KBM-7 (cell line): ENCODE measurements at regions not wholly inside any gene's neighbourhood (a gene's known extent, or its start where the extent isn't known, plus 50 kb on each side); places are given as distances from the start of the nearest gene placed in this dataset.

Experiments
- DNase-seq: peaks from one replicate; pipeline ENCODE4 v3.0.0-alpha.2; 2015
- in situ Hi-C: fragments of 300-500 bp; cut with MboI; formaldehyde crosslinking; loops from 2 replicates; pipeline ENCODE4 v1.14.3; 2020; ENCODE audit warnings: low sequenced_read_pairs, low pct_unique_long_range_greater_than_20kb, mixed read lengths

DNA sequence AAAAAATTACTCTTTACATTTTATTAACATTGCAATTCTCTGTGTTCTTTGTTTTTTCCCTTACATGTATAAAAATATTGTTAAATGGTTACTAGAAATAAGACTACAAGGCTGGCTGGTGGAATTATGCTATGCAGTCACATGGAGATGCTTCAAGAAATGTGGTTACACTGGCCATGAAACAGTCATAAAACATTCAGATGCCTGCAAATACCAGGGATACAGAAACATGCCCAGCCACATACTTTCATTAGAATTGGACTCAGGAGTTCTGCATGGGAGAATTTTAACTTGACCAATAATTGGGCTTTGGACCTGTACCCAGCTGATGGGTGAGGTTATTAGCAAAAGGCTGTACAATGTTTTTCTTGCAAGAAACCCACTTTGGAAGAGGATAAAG, 1407.7 kb upstream of the SLC10A2 start:
- DNase-seq, result no peak
- in situ Hi-C loops, result no loop called here

DNA sequence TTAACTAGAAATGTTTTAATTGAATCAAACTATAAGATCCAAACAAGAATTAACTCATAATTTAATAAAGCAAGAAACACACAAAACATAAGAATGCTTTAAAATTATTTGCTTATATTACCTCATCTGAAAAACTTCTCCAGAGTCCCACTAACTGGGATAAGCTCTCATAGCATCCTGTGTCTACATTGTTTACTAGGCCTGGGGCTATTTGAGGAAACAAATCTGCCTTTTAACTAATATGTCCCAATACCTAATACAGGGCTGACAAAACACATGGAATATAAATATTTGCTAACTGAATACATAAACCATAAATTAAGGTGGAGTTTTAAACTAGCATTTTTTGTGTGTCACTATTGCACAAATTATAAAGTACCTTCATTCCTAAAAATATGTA, 1399.8 kb upstream of the SLC10A2 start:
- DNase-seq, result no peak
- in situ Hi-C loops, result no loop called here

DNA sequence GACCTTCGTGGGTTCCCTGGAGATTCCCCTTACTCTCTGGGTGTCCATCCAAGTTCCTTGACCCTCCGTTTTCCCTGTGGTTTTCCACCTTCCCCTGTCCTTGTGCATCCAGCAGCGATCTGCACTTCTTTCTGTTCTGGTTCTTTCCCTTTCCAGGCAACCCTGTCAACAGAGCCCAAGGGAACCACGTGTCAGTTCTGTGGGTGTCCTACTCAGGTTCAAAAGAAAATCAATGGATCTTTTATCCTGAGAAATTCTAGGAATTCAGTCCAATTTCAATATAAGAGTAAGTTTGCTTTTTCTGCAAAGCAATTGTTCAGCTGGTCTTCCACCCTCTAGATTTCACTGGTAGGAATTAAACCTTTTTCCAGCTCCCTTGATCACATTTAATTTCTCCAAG, 1394.8 kb upstream of the SLC10A2 start:
- no peak for DNase-seq
- in situ Hi-C loops, result no loop called here

DNA sequence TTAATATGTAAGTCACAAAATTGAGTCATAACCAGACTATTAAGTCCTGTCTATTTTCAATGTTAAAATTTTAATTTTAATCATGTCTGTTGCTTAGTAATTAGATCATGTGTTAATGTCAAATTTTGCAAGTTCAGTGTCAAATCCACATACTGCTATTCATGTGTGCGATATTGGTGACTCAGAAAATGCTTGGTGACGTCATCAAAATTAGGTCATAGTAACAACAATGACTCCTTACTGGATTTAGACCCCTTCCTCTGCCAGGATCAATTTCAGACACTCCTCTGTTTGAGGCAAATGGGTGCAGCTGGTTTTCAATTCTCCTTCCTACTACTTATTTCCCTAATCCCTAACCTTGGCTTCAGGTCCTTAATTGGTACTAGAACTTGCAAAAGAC, 1394.3 kb upstream of the SLC10A2 start:
- no peak for DNase-seq
- in situ Hi-C loops, result no loop called here

DNA sequence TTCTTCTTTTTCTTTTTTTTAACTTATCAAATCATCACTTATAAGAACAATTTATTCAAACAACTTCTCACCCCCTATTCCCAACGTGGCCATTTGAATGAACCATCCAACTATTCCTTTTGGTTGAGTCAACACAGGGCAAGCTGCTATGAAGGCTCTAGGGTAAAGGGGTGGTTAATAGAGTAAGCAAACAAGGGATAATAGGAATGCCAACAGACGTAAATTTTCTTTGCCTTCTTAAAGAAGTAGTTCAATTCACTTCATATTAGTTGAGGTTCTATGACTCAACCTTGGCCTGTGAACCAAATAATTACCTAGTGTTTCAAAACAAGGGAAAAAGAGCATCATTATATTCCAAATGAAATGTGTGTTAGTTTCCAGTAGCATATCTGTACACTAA, 1383.8 kb upstream of the SLC10A2 start:
- DNase-seq, result no peak

DNA sequence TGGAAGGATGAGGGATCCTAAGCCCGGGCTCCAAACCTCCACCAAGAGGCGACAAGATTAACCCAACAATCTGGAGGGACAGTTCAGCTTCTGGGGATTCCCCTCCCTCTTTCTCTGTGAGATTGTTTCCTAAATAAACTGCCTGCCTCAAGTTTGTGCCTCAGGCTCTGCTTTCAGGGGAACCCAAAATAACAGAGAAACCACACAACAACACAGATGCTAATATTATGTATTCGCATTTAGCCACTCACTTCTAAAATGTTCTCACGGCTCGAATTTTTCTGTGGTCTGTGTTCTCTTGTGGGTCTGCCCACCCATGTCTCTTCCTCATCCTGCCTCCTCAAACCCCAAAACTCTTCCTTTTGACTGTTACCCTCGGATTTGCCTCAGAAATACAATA, 1381.1 kb upstream of the SLC10A2 start:
- no peak for DNase-seq
- in situ Hi-C loops, result no loop called here

More for the DNA sequence above, 1383.8 kb upstream of the SLC10A2 start:
- in situ Hi-C loops, result no loop called here

DNA sequence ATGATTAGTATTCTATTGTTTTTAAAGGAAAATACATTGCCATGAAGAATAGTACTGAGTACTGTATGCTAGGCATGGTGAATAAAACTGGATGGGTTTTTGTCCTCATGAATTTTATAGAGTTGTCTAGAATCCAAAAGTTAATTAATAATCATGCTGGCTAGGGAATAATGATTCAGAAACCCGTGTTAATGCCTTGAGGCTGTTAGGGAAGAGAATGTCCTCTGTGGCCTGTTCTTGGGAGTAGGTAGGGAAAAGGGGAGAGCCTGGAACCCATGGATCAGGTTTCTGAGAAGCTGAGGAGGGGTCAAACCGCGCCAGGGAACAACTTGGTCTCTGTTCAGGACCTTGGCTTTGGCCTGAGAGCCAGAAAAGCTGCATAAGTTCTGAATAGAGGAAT, 1376.3 kb upstream of the SLC10A2 start:
- no peak for DNase-seq
- in situ Hi-C loops, result no loop called here

DNA sequence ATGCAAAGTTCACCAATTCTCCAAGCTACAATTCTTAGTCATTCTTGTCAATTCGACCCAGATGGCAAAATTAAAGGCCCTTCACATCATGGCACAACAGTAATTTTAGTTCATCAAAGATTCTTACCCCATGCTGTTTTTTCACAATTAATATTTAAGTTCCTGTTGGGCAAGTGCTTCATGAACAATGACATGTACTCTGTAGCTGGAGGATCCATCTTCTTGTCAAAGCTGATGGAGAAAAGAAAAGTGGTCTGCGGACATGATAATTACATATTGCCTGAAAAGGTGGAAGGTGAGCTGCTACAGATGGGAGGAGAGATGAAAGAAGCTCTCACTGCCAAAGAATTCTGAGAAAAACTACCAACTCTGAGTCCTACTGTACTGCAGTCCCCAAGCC, 1370.3 kb upstream of the SLC10A2 start:
- in situ Hi-C loops, result no loop called here
- no peak for DNase-seq

DNA sequence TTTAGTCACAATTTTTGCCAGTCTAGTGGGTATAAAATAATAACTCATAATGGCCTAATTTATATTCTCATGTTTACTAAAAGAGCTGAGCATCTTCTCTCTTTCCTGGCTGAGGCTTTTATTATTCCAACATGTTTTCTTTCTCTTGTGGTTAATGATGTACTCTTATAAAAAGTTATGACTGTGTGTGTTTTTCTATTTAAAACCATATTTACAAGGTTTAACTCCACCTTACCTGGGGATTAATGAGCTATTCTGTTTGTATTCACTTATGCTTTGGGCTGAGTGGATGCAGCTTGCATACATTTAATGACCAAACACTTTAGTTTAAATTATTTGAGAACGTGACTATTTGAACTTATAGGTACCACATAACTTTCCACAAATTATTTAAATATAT, 1365.7 kb upstream of the SLC10A2 start:
- in situ Hi-C loops, result no loop called here
- DNase-seq, result no peak

DNA sequence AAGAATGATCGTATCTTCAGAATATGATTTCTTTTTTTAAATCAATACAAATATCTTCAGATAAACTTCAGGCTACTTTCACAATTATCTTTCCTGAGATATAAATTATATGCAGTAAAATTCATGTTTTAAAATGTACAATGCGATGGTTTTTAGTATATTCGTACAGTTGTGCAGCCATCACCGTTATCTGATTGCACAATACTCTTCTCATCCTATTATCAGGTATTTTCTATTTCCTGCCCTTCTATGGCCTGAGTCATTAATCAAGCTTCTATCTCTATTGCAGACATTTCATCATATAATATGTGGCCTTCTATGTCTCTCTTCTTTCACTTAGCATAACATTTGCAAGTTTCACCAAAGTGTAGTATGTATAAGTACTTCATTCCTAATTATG, 1360.2 kb upstream of the SLC10A2 start:
- in situ Hi-C loops, result no loop called here
- no peak for DNase-seq

DNA sequence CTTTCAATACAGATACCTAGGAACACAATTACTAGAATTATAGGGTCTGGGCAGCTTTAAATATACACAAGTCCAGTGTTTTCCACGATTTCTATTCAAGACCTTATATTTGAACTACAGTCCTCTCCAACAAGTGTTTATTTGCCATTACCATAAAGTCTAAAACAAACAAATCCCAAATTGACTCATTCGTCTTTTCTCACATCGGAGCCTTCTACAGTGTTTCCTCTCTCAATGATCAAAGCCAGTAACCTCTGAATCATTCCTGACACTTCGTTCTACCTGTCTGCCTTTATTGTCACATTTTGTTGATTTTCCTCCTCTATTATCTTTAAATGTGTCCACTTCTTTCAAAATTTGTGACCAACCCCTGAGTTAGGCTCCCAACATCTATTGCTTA, 1356.5 kb upstream of the SLC10A2 start:
- in situ Hi-C loops, result no loop called here

DNA sequence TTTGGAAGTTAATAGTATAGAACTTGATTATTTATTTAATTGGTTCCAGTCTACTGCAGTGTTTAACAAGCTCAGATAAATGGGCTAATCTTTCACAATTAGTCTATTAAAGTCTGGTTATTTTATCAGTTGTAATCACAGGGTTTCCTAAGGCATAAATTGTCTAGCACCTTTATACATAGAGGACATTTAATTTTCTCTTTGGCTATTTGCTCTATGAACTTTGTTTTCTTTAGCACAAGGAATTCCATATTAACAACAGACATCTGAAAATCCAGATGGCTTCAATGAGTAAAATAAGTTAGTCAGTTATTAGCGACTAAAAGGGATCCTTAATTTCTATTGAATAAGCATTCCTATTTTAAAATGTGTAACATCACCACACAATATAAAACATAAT, 1350.8 kb upstream of the SLC10A2 start:
- DNase-seq, result no peak
- in situ Hi-C loops, result no loop called here

More for the DNA sequence above, 1356.5 kb upstream of the SLC10A2 start:
- DNase-seq, result no peak

DNA sequence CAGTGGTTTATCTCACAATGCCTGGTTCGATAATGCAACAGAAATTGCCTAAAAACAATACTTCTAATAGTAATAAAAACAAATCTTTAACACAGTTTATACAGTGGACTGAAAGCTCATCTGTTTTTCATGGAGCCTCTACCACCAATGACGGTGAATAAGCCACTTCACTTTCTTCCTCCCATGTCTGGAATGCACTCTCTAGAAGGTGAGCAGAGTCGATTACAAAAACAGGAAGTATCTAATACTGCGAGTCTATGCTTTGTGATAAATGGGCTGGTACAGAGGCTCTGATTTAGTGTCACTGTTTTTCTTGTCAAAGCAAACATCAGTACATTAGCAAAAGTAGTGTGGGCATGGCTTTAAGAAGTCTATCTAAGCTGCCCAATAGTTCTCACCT, 1348.6 kb upstream of the SLC10A2 start:
- in situ Hi-C loops, result no loop called here
- DNase-seq, result peak; percentile 1

DNA sequence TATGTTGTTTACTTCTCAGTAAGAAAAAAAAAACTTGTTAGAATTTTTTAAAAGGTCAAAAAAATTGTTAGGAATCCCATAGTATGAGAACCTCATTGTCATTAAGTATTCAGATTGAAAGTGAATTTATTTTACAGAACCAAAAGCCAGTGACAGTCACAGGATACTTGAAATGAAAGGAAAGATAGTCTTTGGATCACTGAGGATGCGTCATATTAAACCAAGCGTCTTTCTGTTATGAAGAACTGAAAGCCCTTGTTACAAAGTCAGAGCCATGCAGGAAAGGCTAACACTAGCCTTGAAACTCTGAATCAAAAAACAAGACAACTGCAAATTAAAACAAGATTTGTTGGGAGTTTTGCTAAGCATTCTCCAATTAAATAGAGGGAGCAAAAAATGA, 1348.0 kb upstream of the SLC10A2 start:
- in situ Hi-C loops, result no loop called here
- no peak for DNase-seq

DNA sequence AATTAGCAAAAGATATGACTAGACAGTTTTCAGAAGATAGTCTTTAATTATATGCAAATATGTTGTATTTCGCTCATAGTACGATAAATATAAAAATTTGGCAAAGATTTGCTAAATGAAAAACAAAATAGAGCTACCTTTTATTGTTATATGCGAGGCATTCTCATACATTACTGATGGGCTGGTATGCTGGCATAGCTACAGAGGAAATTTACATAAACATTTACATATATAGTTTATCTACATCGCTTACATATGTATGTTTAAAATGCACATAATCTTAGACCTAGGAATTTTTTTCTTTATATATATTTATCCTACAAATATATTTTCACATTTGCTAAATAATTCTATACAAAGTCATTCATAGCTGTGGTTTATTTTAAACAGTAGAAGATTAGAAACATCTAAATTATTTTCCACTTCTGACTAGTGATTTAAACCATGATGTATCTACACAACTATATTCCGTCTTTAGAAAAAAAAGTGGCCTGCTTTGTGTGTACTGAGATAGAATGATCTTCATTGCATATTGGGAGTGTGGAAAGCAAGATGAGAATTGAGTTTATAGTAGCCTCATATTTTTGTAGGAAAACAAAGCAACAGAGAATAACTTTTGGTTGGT, 1345.0 kb upstream of the SLC10A2 start:
- no peak for DNase-seq
- in situ Hi-C loops, result no loop called here

DNA sequence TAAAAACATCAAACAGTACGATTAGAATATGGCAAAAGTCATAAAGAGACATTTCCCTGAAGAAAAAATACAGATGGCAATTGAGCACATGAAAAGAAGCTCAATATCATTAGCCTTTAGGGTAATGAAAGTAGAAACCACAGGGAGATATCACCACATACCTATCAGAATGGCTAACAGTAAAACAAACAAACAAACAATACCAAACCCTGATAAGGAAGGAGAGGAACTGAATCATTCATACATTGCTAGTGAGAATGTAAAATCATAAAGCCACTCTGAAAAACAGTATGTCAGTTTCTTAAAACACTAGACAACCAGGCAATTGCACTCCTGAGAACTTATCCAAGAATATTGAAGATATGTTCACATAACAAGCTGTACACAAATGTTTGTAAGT, 1342.5 kb upstream of the SLC10A2 start:
- DNase-seq, result no peak
- in situ Hi-C loops, result no loop called here

DNA sequence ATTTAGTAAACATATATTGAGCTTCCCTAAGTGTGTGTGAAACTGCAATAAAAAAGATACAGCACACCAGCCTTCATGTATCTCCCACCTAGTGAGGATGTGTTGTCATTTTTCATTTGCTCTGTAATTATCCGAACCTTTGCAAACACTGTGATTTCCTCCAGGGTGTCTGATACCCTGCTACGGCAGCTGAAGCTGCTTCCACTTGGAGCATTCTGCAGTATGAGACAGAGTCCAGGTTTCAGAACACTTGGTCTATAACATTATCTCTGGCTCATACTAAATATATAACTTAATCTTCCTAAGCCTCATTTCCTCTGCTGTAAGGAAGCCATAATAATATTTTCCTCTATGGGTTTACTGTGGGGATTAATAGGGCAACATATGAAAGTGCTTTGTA, 1338.1 kb upstream of the SLC10A2 start:
- DNase-seq, result no peak
- in situ Hi-C loops, result no loop called here

DNA sequence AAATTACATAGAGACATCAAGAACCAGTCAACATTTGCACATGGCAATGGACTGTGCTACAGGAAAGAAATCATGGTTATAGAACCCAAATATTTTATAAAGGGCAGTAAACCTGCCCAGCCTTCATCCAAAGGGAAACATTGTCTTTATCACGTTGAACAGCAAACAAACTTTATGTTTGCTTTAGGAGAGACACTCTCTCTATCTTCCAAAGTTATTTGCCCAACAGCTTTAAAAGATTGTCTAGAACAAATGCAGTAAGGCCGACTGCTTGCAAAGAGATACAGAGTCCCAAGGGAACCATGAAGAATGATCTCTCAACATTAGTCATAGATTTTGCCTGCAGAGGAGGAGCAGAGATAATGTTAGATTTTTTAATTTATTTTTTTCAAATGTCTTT, 1323.5 kb upstream of the SLC10A2 start:
- in situ Hi-C loops, result no loop called here
- DNase-seq, result no peak

DNA sequence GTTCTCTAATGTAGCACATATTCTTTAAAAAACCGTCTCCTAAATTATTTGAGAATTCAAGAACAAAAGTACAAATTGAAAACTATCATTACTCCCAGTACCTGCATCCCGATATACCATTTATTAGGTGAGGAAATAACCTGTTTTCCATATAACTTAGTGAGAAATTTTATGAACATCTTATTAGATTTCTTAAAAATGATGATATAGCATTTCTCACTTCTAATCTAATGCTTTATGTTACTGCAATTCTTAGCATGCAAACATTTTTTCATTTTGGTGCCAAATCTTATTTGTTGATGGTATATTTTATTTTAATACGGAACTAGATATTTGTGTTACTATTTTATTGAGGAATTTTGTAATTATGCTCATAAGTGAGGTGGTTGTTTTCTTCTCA, 1321.3 kb upstream of the SLC10A2 start:
- DNase-seq, result no peak
- in situ Hi-C loops, result no loop called here

DNA sequence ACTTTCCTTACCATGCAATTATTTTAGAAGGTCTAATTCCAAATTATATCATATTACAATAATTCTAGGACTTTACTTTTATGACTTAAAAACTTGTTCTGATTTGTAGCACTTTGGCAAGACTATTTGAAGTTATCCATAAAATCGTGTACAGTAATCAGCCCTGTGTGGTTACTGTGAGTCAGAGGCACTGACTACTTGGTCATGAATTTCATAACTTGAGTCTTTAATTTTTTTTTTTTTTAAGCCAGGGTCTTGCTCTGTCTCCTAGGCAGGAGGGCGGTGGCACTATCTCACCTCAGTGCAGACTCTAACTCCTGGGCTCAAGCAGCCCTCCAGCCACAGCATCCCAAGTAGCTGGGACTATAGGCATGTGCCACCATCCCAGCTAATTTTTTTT, 1319.2 kb upstream of the SLC10A2 start:
- DNase-seq, result no peak
- in situ Hi-C loops, result no loop called here

DNA sequence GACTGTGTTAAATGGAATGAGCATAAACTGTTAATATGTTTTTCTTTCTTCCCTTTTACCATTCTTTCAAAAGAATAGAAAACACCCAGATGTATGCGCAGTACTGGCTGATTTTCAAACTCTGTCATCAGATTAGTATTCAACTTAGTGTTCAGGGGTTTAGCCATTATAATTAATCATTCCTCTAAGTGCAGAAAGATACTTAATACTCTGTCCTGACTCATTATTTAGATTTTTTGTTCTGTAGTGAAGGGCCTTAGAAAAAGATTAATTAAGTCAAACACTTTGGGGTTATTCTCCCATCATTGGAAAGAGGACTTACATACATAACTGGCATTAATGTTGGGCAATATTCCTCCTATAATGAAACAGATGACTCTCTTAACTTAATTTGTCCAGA, 1316.7 kb upstream of the SLC10A2 start:
- no peak for DNase-seq
- in situ Hi-C loops, result no loop called here

DNA sequence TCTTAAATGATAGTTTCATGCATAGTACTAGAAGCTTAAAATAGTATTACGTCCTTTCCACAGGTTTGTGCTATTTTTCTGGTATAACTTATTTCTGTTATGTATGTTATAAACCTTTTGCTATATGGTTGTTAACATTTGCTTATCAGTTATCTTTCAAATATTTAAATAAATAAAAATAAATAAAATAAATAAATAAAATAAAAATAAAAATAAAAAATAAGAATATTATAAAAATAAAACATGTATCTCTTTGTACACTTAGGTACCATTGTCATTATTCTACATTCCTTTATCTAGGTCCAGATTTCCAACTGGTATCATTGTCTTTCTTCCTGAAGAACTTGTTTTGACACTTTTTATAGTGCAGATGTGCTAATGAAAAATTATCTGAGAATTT, 1310.4 kb upstream of the SLC10A2 start:
- DNase-seq, result no peak
- in situ Hi-C loops, result no loop called here
